GM10266 (cell line): ENCODE measurements at regions not wholly inside any gene's neighbourhood (a gene's known extent, or its start where the extent isn't known, plus 50 kb on each side); places are given as distances from the start of the nearest gene placed in this dataset.

Source experiments
- DNase-seq: peaks from one replicate; pipeline ENCODE4 v3.0.0; 2012; ENCODE audit errors: extremely low spot score
- TF ChIP-seq, protein P1 (sequence below): IDR thresholded peaks from 2 replicates; pipeline ENCODE4 v1.5.1; 2012; ENCODE audit warnings: mild to moderate bottlenecking, low read depth; ENCODE audit not compliant: control insufficient read depth, insufficient read depth; ENCODE audit errors: missing control alignments

DNA sequence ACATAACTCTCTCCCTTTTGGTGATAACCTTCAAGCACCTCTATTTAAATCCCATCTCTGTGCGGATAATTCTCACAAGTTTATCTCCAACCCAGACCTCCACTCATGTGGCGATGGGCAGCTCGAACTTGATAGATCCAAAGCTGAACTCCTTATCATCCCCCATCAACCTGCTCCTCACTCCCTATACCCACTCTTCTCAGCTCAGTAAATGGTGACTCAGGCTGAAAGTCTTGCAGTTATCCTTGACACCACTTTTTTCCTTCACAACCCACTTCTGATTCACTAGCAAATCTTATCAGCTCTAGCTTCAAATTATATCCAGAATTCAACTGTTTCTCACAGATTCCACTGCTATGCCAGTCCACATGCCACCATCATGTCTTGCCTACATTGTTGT, 155.3 kb upstream of the STXBP5 start:
- DNase-seq = no peak

GRCh38 chr6:147053311-147053921, 150.8 kb upstream of the STXBP5 start:
- no peak for DNase-seq
- TF ChIP-seq, protein P1, sequence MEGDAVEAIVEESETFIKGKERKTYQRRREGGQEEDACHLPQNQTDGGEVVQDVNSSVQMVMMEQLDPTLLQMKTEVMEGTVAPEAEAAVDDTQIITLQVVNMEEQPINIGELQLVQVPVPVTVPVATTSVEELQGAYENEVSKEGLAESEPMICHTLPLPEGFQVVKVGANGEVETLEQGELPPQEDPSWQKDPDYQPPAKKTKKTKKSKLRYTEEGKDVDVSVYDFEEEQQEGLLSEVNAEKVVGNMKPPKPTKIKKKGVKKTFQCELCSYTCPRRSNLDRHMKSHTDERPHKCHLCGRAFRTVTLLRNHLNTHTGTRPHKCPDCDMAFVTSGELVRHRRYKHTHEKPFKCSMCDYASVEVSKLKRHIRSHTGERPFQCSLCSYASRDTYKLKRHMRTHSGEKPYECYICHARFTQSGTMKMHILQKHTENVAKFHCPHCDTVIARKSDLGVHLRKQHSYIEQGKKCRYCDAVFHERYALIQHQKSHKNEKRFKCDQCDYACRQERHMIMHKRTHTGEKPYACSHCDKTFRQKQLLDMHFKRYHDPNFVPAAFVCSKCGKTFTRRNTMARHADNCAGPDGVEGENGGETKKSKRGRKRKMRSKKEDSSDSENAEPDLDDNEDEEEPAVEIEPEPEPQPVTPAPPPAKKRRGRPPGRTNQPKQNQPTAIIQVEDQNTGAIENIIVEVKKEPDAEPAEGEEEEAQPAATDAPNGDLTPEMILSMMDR = no peak

More for the DNA sequence above, 155.3 kb upstream of the STXBP5 start:
- TF ChIP-seq, protein P1 = no peak

- no peak for DNase-seq
- TF ChIP-seq, protein P1 = no peak
Measured at GRCh38 chr6:147054158-147054557, 150.1 kb upstream of the STXBP5 start.

- no peak for DNase-seq
- TF ChIP-seq, protein P1 = no peak
Measured at GRCh38 chr6:147054871-147055270, 149.3 kb upstream of the STXBP5 start.

- TF ChIP-seq, protein P1 = no peak
Measured at GRCh38 chr6:147055821-147056392, 148.3 kb upstream of the STXBP5 start.

GRCh38 chr6:147057188-147057587, 147.0 kb upstream of the STXBP5 start:
- TF ChIP-seq, protein P1 = no peak
- no peak for DNase-seq

More at GRCh38 chr6:147055821-147056392, 148.3 kb upstream of the STXBP5 start:
- DNase-seq = no peak

DNA sequence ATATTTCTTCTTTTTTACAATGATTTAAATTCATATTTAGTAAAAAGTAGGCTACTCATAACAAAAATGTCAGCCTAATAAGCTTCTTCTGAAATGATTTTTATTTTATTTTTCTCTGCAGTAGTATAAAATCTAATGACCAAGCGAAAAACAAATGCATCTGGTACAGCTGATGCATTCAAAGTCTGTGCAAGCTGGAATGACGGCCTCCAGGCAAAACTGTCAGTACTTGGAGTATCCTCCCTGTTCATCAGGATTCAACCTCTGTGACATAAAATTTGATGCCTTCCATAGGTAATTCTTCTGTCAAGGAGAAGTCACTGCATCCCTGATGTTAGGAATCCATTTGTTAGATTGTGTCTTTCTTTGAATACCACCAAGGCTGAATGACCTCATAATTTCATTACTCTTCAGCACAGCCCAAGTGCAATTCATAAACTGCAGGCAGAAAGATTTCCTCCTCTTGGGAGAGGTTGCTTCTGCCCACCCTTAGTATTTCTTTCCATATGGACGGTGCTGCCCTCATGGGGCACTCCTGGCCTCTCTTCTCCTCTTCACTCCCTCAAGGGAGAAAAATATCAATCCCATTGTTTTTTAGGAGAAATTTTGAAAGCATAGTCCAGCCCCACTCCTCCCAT, 146.4 kb upstream of the STXBP5 start:
- DNase-seq = no peak
- TF ChIP-seq, protein P1 = no peak
